GM21576 (cell line): ENCODE measurements at regions not wholly inside any gene's neighbourhood (a gene's known extent, or its start where the extent isn't known, plus 50 kb on each side); places are given as distances from the start of the nearest gene placed in this dataset.

Experiments used
- ATAC-seq: cut with Tn5 transposase; IDR thresholded peaks from one replicate; pipeline ENCODE4 v1.9.1; 2021; ENCODE audit warnings: mild to moderate bottlenecking, moderate library complexity; ENCODE audit not compliant: unreplicated experiment

GRCh38 chr7:18445483-18445882 is 50.1 kb upstream of the HDAC9 start:
- ATAC-seq: no peak
